ENCODE measurements at regions not wholly inside any gene's neighbourhood (a gene's known extent, or its start where the extent isn't known, plus 50 kb on each side); places are given as distances from the start of the nearest gene placed in this dataset.

GRCh38 chr3:71850654-71851053, 65.7 kb upstream of the PROK2 start:
- DNase-seq (ENCODE audit: low read depth): no peak

DNA sequence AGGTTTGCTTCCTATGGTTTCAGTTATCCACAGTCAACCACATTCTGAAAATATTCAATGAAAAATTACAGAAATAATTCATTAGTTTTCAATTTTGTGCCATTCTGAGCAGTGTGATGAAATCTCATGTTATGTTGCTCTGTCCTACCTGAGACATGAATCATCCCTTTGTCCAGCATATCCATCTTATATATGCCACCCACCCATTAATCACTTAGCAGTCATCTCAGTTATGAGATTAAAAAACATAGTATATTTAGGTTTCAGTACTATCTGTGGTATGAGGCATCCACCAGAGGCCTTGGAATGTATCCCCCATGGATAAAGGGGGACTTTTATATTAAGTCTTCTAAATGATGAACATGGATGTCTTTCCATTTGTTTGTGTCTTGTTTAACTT, 64.7 kb upstream of the PROK2 start:
- no peak for DNase-seq (ENCODE audit: low read depth)

- no peak for DNase-seq (ENCODE audit: low read depth)
These were observed 62.8 kb upstream of the PROK2 start for GRCh38 chr3:71847794-71848193.

DNA sequence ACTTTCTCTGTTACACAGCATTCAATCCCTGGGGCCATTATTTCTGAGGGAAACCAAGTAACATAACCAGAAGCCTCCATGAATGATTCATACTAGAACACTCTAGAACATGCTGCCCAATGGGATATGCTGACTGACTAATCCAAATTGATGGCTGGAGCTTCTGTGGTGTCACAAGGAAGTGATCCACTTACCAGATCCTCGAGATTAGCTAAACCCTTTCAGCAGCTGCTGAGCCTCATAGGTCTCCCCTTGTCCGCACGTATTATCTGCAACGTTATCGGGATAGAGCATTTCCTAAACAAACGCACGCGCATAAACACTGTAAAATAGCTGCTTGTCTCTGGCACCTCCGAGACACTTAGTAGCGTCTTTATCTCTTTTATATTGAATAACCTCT, 61.2 kb upstream of the PROK2 start:
- no peak for DNase-seq (ENCODE audit: low read depth)

DNA sequence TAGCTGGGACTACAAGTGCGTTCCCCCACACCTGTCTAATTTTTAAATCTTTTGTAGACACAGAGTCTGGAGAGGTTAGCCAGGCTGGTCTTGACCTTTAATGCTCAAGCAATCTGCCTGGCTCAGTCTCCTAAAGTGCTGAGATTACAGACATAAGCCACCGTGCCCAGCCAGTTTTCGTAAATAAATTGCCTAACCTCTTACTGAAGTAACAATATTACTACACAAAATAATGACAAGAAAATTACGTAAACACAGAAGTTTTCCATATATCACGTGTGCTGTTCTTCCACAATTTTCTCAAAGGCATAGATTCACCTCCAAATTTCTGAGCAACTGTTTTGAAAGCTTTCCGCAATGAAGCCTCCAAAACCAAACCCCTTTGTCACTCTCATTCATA, 58.1 kb upstream of the PROK2 start:
- DNase-seq (ENCODE audit: low read depth): no peak

DNA sequence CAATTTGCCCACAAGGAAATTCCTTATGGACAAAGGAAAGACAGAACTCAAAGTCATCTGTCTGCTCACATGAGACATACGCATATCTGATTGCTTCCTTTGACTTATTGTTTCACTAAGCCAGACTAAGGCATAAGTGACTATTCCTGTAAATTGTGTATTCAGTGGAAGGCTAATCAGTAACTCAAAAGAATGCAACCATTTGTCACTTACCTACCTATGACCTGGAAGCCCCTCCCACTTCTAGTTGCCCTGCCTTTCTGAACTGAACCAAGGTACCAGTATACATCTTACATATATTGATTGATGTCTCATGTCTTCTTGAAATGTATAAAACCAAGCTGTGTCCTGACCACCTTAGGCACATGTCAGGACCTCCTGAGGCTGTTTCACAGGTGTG, 53.5 kb upstream of the PROK2 start:
- DNase-seq (ENCODE audit: low read depth): no peak

Data from GM04504 (cell line).